ENCODE measurements at regions not wholly inside any gene's neighbourhood (a gene's known extent, or its start where the extent isn't known, plus 50 kb on each side); places are given as distances from the start of the nearest gene placed in this dataset.

GRCh38 chr2:238716585-238716984 lies 131.3 kb upstream of the TWIST2 start:
- no peaks in the 10 kb centered on the region for H3K4me1 ChIP-seq (ENCODE audit: control insufficient read depth in 4 of 4, insufficient read depth in 4 of 4, low read length in 3 of 4)
- no peak for DNase-seq (ENCODE audit: low spot score)
- no peak overlapping the region for H3K27ac ChIP-seq (ENCODE audit: low read depth in 1 of 2, low read length in 2 of 2)
- H3K9me3 ChIP-seq (ENCODE audit: control insufficient read depth in 4 of 4, low read length in 3 of 4): no peaks in the 10 kb centered on the region
- H3K27me3 ChIP-seq (ENCODE audit: control insufficient read depth in 4 of 4, insufficient read depth in 4 of 4, low read length in 3 of 4): no peaks in the 10 kb centered on the region
- no peaks in the 10 kb centered on the region for H3K36me3 ChIP-seq (ENCODE audit: control insufficient read depth in 4 of 4, insufficient read depth in 3 of 4, low read depth in 1 of 4, low read length in 3 of 4)
- WGBS: 56% methylated on average over 17 of the region's 17 CpGs
- no peak overlapping the region for H3K9ac ChIP-seq (ENCODE audit: low read depth in 1 of 2, low read length in 2 of 2)
- TF ChIP-seq RAD21 (IDR thresholded peaks at IDR 0.05): no peak
- TF ChIP-seq TAF1 (conservative IDR thresholded peaks at IDR 0.05): no peak
- no peak for TF ChIP-seq RXRA (IDR thresholded peaks at IDR 0.05)
- no peak for TF ChIP-seq CTCF (IDR thresholded peaks at IDR 0.05; ENCODE audit: low read depth, low read length, missing input control)
- TF ChIP-seq YY1 (IDR thresholded peaks at IDR 0.05): no peak
- no peak for TF ChIP-seq FOXA2 (IDR thresholded peaks at IDR 0.05)
- TF ChIP-seq ZBTB33 (IDR thresholded peaks at IDR 0.05): no peak
- TF ChIP-seq HNF4G (IDR thresholded peaks at IDR 0.05): no peak
- no peak for TF ChIP-seq ATF3 (IDR thresholded peaks at IDR 0.05)
- no peak for TF ChIP-seq REST (IDR thresholded peaks at IDR 0.05)
- TF ChIP-seq NR2F2 (IDR thresholded peaks at IDR 0.05): no peak
- H3K4me3 ChIP-seq (ENCODE audit: low read depth in 1 of 3, low read length in 3 of 3): no peak overlapping the region

GRCh38 chr2:238717084-238717483 lies 130.8 kb upstream of the TWIST2 start:
- H3K4me1 ChIP-seq (ENCODE audit: control insufficient read depth in 4 of 4, insufficient read depth in 4 of 4, low read length in 3 of 4): no peaks in the 10 kb centered on the region
- H3K27ac ChIP-seq (ENCODE audit: low read depth in 1 of 2, low read length in 2 of 2): no peak overlapping the region
- 85% methylated on average over 9 of the region's 9 CpGs for WGBS
- no peaks in the 10 kb centered on the region for H3K36me3 ChIP-seq (ENCODE audit: control insufficient read depth in 4 of 4, insufficient read depth in 3 of 4, low read depth in 1 of 4, low read length in 3 of 4)
- H3K27me3 ChIP-seq (ENCODE audit: control insufficient read depth in 4 of 4, insufficient read depth in 4 of 4, low read length in 3 of 4): no peaks in the 10 kb centered on the region
- no peak overlapping the region for H3K9ac ChIP-seq (ENCODE audit: low read depth in 1 of 2, low read length in 2 of 2)
- no peak overlapping the region for H3K4me3 ChIP-seq (ENCODE audit: low read depth in 1 of 3, low read length in 3 of 3)
- no peak for DNase-seq (ENCODE audit: low spot score)
- H3K9me3 ChIP-seq (ENCODE audit: control insufficient read depth in 4 of 4, low read length in 3 of 4): no peaks in the 10 kb centered on the region
- TF ChIP-seq MAX (IDR thresholded peaks at IDR 0.05): no peak
- TF ChIP-seq CTCF (IDR thresholded peaks at IDR 0.05; ENCODE audit: low read depth, low read length, missing input control): no peak
- TF ChIP-seq HNF4G (IDR thresholded peaks at IDR 0.05): no peak
- no peak for TF ChIP-seq RAD21 (IDR thresholded peaks at IDR 0.05)
